ENCODE measurements at regions not wholly inside any gene's neighbourhood (a gene's known extent, or its start where the extent isn't known, plus 50 kb on each side); places are given as distances from the start of the nearest gene placed in this dataset.

- TF ChIP-seq BHLHE40 (IDR thresholded peaks at IDR 0.05; ENCODE audit: low read depth, low read length): no peak
- TF ChIP-seq CTCF (conservative IDR thresholded peaks at IDR 0.05; ENCODE audit: low read depth, low read length): no peak
- no peak for TF ChIP-seq SMC3 (IDR thresholded peaks at IDR 0.05; ENCODE audit: low read depth, low read length)
These were observed 52.1 kb upstream of the P3H2 start for GRCh38 chr3:190172751-190173150.
